Mammary epithelial cell (primary cell): ENCODE measurements at regions not wholly inside any gene's neighbourhood (a gene's known extent, or its start where the extent isn't known, plus 50 kb on each side); places are given as distances from the start of the nearest gene placed in this dataset.

Experiments used
- EZH2 ChIP-seq: IDR thresholded peaks from 2 replicates; pipeline ENCODE4 v1.6.1; 2012; ENCODE audit warnings: low read length, inconsistent platforms, borderline replicate concordance
- TF ChIP-seq, protein P1 (sequence below), 2 donors: IDR thresholded peaks in 1 of 2; conservative IDR thresholded peaks in 1 of 2; 2 replicates each; pipeline ENCODE4 v1.5.1; 2011 to 2012; ENCODE audit warnings: inconsistent platforms in 2 of 2, low read length in 2 of 2, mild to moderate bottlenecking in 2 of 2, control low read depth in 1 of 2, low read depth in 1 of 2; ENCODE audit not compliant: insufficient read depth in 1 of 2; ENCODE audit errors: extremely low read depth in 1 of 2

GRCh38 chr5:38707352-38708210 is 138.2 kb upstream of the OSMR start:
- TF ChIP-seq, protein P1, sequence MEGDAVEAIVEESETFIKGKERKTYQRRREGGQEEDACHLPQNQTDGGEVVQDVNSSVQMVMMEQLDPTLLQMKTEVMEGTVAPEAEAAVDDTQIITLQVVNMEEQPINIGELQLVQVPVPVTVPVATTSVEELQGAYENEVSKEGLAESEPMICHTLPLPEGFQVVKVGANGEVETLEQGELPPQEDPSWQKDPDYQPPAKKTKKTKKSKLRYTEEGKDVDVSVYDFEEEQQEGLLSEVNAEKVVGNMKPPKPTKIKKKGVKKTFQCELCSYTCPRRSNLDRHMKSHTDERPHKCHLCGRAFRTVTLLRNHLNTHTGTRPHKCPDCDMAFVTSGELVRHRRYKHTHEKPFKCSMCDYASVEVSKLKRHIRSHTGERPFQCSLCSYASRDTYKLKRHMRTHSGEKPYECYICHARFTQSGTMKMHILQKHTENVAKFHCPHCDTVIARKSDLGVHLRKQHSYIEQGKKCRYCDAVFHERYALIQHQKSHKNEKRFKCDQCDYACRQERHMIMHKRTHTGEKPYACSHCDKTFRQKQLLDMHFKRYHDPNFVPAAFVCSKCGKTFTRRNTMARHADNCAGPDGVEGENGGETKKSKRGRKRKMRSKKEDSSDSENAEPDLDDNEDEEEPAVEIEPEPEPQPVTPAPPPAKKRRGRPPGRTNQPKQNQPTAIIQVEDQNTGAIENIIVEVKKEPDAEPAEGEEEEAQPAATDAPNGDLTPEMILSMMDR (conservative IDR thresholded peaks at IDR 0.05 in 1 of 2, IDR thresholded peaks at IDR 0.05 in 1 of 2; ENCODE audit: extremely low read depth in 1 of 2, insufficient read depth in 1 of 2, low read depth in 1 of 2, low read length in 2 of 2) = no peak
- no peak for TF ChIP-seq EZH2
